Lung (tissue), 11 donors: ENCODE measurements at regions not wholly inside any gene's neighbourhood (a gene's known extent, or its start where the extent isn't known, plus 50 kb on each side); places are given as distances from the start of the nearest gene placed in this dataset.

Experiments
- ATAC-seq: fragments of 200-7000 bp; cut with Tn5 transposase; one replicate; pipeline ENCODE4 v1.9.1; 2020; ENCODE audit warnings: moderate number of reproducible peaks; ENCODE audit not compliant: insufficient read depth, low FRiP score
- DNase-seq, 3 donors: peaks; one replicate each; pipeline ENCODE4 v3.0.0-alpha.2; 2013 to 2017
- H3K27ac ChIP-seq, 2 donors: one replicate each; pipeline ENCODE4 v1.5.1; 2013; ENCODE audit warnings: mild to moderate bottlenecking in 2 of 2, moderate library complexity in 2 of 2, control low read depth in 1 of 2, inconsistent platforms in 1 of 2, low read depth in 1 of 2, low read length in 1 of 2
- H3K27me3 ChIP-seq, 3 donors: one replicate each; pipeline ENCODE4 v1.5.1; 2013; ENCODE audit warnings: low read length in 2 of 3; ENCODE audit not compliant: control insufficient read depth in 3 of 3, insufficient read depth in 3 of 3
- H3K36me3 ChIP-seq, 4 donors: one replicate each; pipeline ENCODE4 v1.5.1; 2013; ENCODE audit warnings: low read length in 4 of 4, mild to moderate bottlenecking in 1 of 4, moderate library complexity in 1 of 4; ENCODE audit not compliant: control insufficient read depth in 4 of 4, insufficient read depth in 4 of 4
- H3K4me1 ChIP-seq, 5 donors: one replicate each; pipeline ENCODE4 v1.5.1; 2013; ENCODE audit warnings: low read length in 5 of 5, mild to moderate bottlenecking in 2 of 5, moderate library complexity in 1 of 5; ENCODE audit not compliant: control insufficient read depth in 5 of 5, insufficient read depth in 5 of 5
- H3K4me3 ChIP-seq: one replicate; pipeline ENCODE4 v1.5.1; 2013; ENCODE audit warnings: mild to moderate bottlenecking, control low read depth, moderate library complexity
- H3K9ac ChIP-seq, 2 donors: one replicate each; pipeline ENCODE4 v1.5.1; 2013; ENCODE audit warnings: low read length in 2 of 2, control low read depth in 1 of 2; ENCODE audit not compliant: insufficient read depth in 1 of 2
- H3K9me3 ChIP-seq, 4 donors: one replicate each; pipeline ENCODE4 v1.5.1; 2013; ENCODE audit warnings: low read length in 3 of 4, mild to moderate bottlenecking in 1 of 4, moderate library complexity in 1 of 4; ENCODE audit not compliant: control insufficient read depth in 4 of 4, insufficient read depth in 3 of 4
- CTCF ChIP-seq: IDR thresholded peaks from 2 replicates; pipeline ENCODE4 v1.5.1; 2012; ENCODE audit warnings: mild to moderate bottlenecking; ENCODE audit errors: control extremely low read depth, extremely low read depth
- WGBS, 2 donors: extraction: QIAGEN DNeasy Blood & Tissue Kit; methylation state at CpG; one replicate each; pipeline ENCODE4 v1.1.7; 2013; 5-methylcytosine and 5-hydroxymethylcytosine counted together
- donor health status: control.
- donor health status: control.
- donor health status: Bipolar disorder and iron deficiency.
- donor health status: healthy.
- donor health status: DM: yes; HTN: yes; CAD: no.

GRCh38 chr3:160112996-160113395, 112.2 kb upstream of the C3orf80 start:
- 92 to 95% methylated on average over 4 of the region's 4 CpGs for WGBS, 2 donors
- no peak for DNase-seq
- H3K4me1 ChIP-seq, result peaks cover 0 to 7% (median 0%) of the 10 kb centered on the region in 5 donors

GRCh38 chr3:160114355-160114995, 110.7 kb upstream of the C3orf80 start:
- peaks cover 0 to 7% (median 0%) of the 10 kb centered on the region in 5 donors for H3K4me1 ChIP-seq
- H3K4me3 ChIP-seq, result no peak overlapping the region
- no peak overlapping the region for H3K27ac ChIP-seq
- DNase-seq (no peak), ATAC-seq (no peak)
- H3K27me3 ChIP-seq, result no peaks in the 10 kb centered on the region
- WGBS, 2 donors, result 71 to 79% methylated on average over 9 of the region's 9 CpGs
- H3K9me3 ChIP-seq, result peaks cover 0 to 3% (median 0%) of the 10 kb centered on the region in 4 donors
- TF ChIP-seq CTCF, result no peak
- no peak overlapping the region for H3K9ac ChIP-seq
- H3K36me3 ChIP-seq, result no peaks in the 10 kb centered on the region

More at GRCh38 chr3:160112996-160113395, 112.2 kb upstream of the C3orf80 start:
- H3K9ac ChIP-seq, result no peak overlapping the region
- ATAC-seq, result no peak
- peaks cover 0 to 3% (median 0%) of the 10 kb centered on the region in 4 donors for H3K9me3 ChIP-seq
- H3K36me3 ChIP-seq, result no peaks in the 10 kb centered on the region
- peaks cover 0 to 3% (median 0%) of the 10 kb centered on the region in 3 donors for H3K27me3 ChIP-seq
- TF ChIP-seq CTCF, result no peak
- H3K4me3 ChIP-seq, result no peak overlapping the region
- H3K27ac ChIP-seq, result no peak overlapping the region

GRCh38 chr3:160115387-160115786, 109.8 kb upstream of the C3orf80 start:
- DNase-seq (no peak), ATAC-seq (no peak)

More at GRCh38 chr3:160115387-160115786, 109.8 kb upstream of the C3orf80 start:
- Histone ChIP-seq H3K9ac (no peak overlapping the region), H3K27ac (no peak overlapping the region), H3K9me3 (peaks cover 0 to 3% (median 0%) of the 10 kb centered on the region in 4 donors), H3K36me3 (no peaks in the 10 kb centered on the region), H3K27me3 (no peaks in the 10 kb centered on the region), H3K4me1 (peaks cover 0 to 7% (median 0%) of the 10 kb centered on the region in 5 donors), H3K4me3 (no peak overlapping the region)
- TF ChIP-seq CTCF, result no peak
- WGBS, 2 donors, result 72 to 96% methylated on average over 2 of the region's 2 CpGs
